Mucosa of gallbladder (tissue), 1 donor: ENCODE measurements at regions not wholly inside any gene's neighbourhood (a gene's known extent, or its start where the extent isn't known, plus 50 kb on each side); places are given as distances from the start of the nearest gene placed in this dataset.

Source experiments
- DNase-seq: peaks from one replicate; pipeline ENCODE4 v3.0.0-alpha.2; 2020; ENCODE audit warnings: low spot score
- donor health status: DM: no; HTN: no; CAD: no.

DNA sequence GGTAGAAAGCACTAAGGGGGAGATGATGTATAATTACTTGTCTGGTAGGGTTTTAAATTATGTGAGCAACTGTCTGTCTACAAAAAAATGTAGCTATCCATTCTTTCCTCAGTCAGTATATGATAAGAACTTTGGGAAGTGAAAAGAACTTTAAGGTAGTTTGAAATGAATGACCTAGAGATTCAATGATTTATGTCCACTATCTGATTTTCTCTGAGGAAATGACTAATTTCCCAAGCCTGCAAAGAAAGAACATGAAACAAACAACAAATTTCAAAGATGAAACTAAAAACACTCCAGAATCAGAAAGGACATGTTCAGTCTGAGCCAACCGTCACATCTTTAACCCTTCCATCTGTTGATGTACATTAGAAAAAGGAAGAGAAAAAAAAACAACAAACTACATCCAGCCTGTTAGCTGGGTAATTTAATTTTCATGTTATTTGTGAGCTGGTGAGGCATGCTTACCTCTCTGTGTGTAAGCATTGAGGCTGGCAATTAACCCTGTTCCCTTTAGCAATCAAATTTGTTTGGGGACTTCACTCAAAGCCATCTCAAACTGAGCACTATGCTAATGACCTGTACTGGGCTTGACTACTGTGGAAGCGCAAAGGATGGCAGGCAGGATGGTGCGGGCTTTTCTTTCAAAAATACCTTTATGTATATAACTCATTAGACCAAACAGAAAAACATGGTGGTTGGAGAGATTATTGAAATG, 220.1 kb downstream of the TUSC7 start:
- no peak for DNase-seq

DNA sequence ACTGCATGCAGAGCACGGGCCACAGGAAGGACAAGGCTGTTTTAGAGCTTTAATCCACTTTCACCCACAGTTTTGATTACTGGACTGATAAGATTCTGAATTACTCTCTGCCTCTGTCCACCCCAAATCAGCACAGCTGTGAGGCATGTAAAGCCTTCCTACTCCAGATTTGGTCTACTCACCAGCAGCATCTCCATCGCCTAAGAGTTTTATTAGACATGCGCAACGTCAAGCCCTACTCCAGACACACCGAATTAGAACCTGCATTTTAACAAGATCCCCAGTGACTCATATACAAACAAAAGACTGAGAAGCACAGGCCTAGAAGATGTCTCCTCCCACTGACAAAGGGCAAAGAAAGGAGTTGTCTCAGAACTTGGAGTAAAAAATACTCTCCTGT, 221.2 kb downstream of the TUSC7 start:
- DNase-seq: no peak

DNA sequence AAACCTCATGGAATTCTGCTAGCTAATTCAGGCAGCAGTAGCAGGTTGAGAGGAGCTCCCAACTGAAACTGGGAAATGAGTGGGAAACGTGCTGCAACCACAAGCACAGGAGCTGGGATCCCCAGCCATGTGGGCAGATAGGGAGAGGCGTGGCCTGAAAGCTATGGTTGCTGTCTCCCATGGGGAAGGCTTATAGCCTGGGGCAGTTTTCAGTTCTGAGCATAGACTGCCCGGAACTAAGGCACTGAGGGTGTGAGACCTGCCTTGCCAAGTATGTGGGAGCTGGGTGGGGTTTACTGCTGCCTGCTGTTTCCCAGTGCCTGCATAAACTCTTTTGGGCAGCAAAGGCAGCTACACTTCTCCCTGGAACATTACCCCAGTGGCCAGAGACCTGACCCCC, 229.5 kb downstream of the TUSC7 start:
- no peak for DNase-seq

DNA sequence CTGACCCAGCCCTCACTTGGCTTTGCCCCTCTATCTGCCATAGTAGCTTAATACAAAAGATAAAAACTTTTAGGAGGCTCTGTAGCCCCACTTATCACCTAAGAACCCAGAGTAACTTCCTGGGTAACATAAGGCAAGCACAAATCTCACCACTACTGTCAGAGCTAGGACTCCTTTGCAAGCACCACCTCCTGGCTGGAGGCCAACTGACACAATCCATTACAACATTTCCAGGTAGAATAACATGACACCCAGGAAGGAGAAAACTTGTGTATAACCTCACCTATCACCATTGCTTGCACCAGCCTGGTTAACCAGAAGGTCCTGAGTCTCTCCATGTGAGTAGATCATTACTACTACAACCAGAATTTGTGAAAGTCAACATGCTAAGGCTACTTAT, 230.0 kb downstream of the TUSC7 start:
- DNase-seq: no peak

GRCh38 chr3:116940719-116941118, 231.1 kb downstream of the TUSC7 start:
- DNase-seq: no peak

GRCh38 chr3:116946376-116946775, 236.8 kb downstream of the TUSC7 start:
- DNase-seq: no peak

- DNase-seq: no peak
Measured at GRCh38 chr3:116947148-116947547, 237.6 kb downstream of the TUSC7 start.

DNA sequence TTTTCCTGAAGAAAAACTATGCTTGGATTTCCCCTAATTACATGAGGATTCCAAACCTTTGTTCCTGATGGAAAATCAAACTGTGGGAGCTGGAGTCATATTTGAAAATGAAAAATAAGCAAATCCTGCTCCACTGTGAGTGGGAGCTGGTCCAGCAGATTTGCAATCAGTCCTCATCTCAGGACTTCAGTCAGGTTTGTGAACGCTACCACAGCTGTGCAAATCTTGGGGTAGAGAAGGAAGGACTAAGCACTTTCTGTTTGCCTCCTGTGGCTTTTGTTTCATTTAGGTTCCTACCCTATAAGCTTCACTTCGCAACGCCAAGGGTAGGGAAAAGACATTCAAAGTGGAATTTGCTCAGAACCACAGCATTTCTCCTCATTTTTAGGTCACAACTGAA, 238.2 kb downstream of the TUSC7 start:
- no peak for DNase-seq

DNA sequence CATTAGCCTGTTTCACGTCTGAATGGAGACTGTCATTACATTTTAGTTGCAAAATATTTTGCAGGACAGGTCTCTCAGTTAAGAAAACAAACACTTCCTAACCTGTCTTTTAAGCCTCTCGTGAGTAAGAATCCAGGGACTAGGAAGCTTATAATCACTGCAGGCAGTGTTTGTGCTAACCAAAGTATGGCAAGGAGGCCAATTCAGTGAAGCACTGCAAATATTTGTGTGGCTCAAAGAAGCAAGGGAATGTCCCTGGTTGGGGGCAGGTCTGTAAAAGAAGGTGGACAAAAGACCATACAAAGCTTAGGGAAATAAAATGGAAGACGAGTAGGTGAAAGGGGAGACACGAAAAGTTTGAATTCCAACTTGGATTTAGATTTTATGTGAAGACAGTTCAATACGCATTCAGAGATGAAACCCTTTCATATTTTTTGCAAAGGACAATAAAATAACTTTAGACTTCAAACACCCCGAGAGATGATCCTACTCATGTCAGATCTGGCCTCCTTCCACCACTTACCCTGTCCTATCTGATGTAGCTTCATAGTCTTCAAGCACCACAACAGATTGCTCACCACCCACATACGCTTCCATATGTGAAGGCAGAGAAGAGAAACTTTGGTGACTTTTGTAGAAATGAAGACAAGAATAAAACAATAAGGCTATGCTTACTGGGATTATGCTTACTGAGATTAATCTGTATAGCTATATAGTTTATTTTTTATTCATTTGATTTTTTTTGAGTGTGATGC, 240.9 kb downstream of the TUSC7 start:
- DNase-seq: no peak

GRCh38 chr3:116951610-116952009, 242.0 kb downstream of the TUSC7 start:
- DNase-seq: no peak

DNA sequence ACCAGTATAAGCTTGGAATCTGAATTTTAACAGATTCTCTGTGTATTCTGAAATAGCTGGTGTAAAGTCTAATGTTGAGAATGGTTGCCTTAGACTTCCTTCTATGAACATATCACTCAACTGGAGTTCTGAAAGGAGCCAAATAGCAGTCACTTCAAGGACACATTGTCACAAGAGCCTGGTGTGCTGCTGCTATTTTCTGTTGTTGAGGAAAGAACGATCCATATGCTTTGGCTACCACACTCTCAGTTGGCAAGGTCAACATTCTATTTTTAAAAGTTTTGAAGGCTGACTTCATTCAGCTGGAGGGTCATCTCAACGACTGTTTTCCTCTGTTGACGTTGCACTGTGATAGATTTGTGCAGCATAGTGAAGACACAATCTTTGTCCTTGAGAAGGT, 248.7 kb downstream of the TUSC7 start:
- DNase-seq: no peak

DNA sequence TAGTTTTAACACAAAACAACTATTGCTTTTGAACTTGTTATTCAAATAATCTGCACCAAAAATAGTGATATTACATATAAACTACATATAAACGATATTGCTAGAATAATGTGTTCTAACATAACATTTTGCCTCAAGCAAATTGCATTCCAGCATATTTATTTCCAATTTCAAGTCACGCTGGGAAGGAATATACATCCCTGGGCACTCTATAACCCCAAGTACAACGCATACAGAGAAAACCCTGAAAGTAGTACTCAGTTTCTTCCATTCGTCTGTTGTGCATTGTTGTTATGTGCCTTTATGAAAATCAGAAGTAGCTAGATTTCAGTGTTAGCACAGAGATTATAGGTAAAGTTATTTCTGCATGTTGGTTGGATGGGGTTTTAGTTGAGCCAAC, 251.5 kb downstream of the TUSC7 start:
- DNase-seq: no peak

DNA sequence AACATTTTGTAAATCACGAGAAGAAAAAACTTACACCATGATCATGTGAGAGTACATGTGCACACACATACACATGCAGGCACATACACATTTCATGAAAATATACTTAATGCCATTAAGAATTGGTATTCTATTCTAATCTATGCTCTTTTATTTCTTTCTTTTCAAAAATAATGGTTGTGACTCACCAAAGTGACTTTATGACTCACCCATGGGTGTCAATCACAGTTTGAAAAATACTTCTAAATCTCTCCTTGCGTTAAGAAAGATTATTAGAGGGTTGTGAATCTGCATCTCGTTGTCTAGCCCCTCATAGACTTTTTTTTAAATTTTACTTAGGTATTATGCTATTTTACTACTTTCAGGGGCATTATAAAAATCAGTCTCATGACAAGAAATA, 254.2 kb downstream of the TUSC7 start:
- no peak for DNase-seq

DNA sequence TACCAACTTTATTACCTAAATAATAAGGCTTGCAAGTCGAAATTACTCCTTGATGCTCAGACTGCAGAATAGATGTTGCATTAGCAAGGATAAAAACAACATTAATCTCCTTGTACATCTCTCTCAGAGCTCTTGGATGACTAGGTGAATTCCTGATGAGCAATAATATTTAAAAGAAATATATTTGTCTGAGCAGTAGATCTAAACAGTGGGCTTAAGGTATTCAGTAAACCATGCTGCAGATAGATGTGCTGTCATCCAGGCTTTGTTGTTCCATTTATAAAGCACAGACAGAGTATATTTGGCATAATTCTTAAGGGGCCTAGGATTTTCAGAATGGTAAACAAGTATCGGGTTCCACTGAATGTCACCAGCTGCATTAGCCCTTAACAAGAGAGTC, 257.1 kb downstream of the TUSC7 start:
- DNase-seq: no peak

DNA sequence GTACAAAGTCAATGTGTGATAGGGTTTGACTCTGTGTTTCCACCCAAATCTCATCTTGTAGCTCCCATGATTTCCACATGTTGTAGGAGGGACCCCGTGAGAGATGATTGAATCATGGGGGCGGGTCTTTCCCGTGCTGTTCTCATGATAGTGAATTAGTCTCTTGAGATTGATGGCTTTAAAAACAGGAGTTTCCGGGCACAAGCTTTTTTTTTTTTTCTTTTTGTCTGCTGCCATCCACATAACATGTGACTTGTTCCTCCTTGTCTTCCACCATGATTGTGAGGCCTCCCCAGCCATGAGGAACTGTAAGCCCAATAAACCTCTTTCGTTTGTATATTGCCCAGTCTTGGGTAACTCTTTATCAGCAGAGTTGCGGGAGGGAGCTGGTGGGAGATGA, 259.6 kb downstream of the TUSC7 start:
- no peak for DNase-seq

DNA sequence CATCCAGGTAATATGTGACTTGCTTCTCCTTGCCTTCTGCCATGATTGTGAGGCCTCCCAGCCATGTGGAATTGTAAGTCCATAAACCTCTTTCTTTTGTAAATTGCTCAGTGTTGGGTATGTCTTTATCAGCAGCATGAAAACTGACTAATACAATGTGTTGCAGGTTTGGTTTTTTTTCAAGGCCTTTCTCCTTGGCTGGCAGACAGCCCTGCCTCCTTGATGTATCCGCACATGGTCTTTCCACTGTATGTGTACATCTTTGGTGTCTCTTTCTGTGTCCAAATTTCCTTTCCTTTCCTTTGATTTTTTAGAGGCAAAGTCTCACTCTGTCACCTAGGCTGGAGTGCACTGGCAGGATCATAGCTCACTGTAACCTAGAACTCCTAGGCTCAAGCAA, 260.1 kb downstream of the TUSC7 start:
- no peak for DNase-seq

DNA sequence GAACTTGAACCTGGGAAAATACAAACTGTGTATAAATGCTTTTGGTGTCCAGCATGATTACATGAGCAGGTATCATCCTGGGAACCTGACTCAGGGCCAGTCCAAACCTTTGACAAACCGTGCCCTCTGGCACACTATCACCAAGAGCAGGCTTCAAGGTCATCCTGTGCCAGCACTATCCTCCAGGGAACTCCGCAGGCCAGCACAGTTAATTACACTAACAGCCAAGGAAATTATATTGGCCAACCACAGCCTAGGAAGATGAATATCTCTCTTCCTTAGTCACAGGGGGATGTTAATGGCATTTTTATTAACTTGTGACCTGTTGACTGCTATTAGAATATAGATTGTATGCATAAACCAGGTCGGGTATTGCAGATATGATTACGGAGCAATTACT, 262.0 kb downstream of the TUSC7 start:
- DNase-seq: no peak

DNA sequence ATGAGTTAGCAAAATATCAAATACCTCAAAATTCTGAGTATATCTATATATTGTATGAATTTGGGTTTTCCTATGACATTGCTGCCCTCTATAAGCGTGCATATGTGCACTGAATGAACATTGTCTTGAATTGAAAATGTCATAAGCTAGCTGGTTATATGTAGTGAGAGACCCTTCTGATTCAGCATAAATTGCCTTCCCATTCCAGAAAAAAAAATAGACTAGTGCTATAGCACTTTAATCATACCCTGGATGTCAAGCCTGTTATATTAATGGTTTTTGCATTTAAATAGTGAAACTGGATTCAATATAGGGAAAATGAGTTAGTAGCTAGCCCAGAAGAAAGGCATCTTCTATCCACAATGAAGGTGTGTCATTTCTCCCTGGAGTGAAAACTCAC, 265.1 kb downstream of the TUSC7 start:
- DNase-seq: no peak

DNA sequence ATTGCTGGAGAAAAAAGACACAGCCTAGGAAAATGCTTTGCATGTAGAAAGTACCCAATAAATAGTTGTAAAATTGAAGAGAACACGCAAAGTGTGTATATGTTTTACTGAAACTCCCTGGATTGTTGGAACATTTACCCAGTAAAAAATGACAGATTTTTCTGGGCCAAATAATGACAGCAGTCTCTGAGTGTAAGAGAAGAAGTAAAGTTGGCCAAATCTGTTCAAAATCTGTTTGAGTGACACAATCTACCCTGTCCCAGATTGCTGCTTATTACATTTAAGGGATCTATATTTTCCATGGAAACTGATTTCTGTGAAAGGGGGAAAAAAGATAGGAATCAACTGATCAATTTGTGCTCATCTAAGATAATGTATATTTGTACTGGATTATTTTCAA, 267.9 kb downstream of the TUSC7 start:
- DNase-seq: no peak

GRCh38 chr3:116980099-116980498, 270.5 kb downstream of the TUSC7 start:
- no peak for DNase-seq

- DNase-seq: no peak
Measured at GRCh38 chr3:116981089-116981488, 271.5 kb downstream of the TUSC7 start.

DNA sequence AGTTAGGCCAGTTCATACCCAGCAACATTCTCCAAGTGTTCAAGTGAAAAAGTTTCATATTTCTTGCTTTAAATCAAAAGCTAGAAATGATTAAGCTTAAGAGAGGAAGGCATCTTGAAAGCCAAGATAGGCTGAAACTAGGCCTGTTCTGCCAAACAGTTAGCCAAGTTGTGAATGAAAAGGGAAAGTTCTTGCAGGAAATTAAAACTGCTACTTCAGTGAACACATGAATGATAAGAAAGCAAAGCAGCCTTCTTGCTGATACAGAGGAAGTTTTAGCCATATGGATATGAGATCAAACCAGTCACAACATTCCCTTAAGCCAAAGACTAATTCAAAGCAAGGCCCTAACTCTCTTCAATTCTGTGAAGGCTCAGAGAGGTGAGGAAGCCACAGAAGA, 274.7 kb downstream of the TUSC7 start:
- DNase-seq: no peak

DNA sequence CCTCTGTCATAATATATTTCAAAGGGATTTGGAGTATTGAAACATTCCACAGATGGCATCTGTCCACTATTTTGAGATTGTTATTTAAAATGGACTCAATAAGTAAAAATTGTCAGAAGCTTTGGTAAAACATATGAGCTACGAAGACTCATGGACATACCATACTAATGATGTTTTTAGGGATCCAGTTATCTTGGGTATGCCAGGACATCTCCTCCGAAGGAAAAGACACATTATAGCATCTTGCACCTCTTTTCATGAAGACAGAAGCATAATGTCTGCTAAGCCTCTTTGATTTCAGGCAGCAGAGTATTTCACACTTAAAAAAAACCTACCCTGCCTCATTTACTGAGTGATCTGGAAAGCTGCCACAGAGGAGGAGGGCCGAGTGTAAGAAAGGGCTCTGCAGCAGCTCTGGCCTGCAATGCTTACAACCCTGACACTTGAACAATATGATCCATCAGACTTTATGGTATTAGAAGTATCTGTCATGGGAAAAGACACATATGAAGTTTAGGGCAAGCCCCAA, 284.8 kb downstream of the TUSC7 start:
- DNase-seq: no peak
